HG03565 (cell line): ENCODE measurements at regions not wholly inside any gene's neighbourhood (a gene's known extent, or its start where the extent isn't known, plus 50 kb on each side); places are given as distances from the start of the nearest gene placed in this dataset.

Experiments used
- ATAC-seq: cut with Tn5 transposase; IDR thresholded peaks from one replicate; pipeline ENCODE4 v1.9.1; 2021; ENCODE audit warnings: mild to moderate bottlenecking, moderate library complexity; ENCODE audit not compliant: unreplicated experiment

- ATAC-seq: no peak
These were observed 249.7 kb downstream of the C4orf33 start for GRCh38 chr4:129345609-129346008.

GRCh38 chr4:129346036-129346435 is 250.1 kb downstream of the C4orf33 start:
- no peak for ATAC-seq

- no peak for ATAC-seq
These were observed 250.8 kb downstream of the C4orf33 start for GRCh38 chr4:129346734-129347133.

- no peak for ATAC-seq
These were observed 255.1 kb downstream of the C4orf33 start for GRCh38 chr4:129350834-129351721.

- no peak for ATAC-seq
These were observed 256.5 kb downstream of the C4orf33 start for GRCh38 chr4:129352480-129352879.

GRCh38 chr4:129353490-129353889 is 257.5 kb downstream of the C4orf33 start:
- no peak for ATAC-seq

GRCh38 chr4:129355031-129355430 is 259.1 kb downstream of the C4orf33 start:
- ATAC-seq: no peak

- ATAC-seq: no peak
These were observed 259.6 kb downstream of the C4orf33 start for GRCh38 chr4:129355516-129355915.

- ATAC-seq: no peak
These were observed 262.6 kb downstream of the C4orf33 start for GRCh38 chr4:129358571-129358970.

- no peak for ATAC-seq
These were observed 263.5 kb downstream of the C4orf33 start for GRCh38 chr4:129359461-129359860.

GRCh38 chr4:129362691-129363274 is 266.8 kb downstream of the C4orf33 start:
- ATAC-seq: peak; percentile 89

GRCh38 chr4:129364747-129365452 is 268.9 kb downstream of the C4orf33 start:
- no peak for ATAC-seq

GRCh38 chr4:129369361-129370010 is 273.5 kb downstream of the C4orf33 start:
- no peak for ATAC-seq

GRCh38 chr4:129371065-129371464 is 275.1 kb downstream of the C4orf33 start:
- no peak for ATAC-seq

- ATAC-seq: no peak
These were observed 276.0 kb downstream of the C4orf33 start for GRCh38 chr4:129371926-129372325.

- no peak for ATAC-seq
These were observed 281.3 kb downstream of the C4orf33 start for GRCh38 chr4:129377131-129377845.

GRCh38 chr4:129378364-129378763 is 282.4 kb downstream of the C4orf33 start:
- ATAC-seq: no peak

- no peak for ATAC-seq
These were observed 283.5 kb downstream of the C4orf33 start for GRCh38 chr4:129379429-129379828.

- no peak for ATAC-seq
These were observed 289.0 kb downstream of the C4orf33 start for GRCh38 chr4:129384974-129385373.

- ATAC-seq: no peak
These were observed 291.7 kb downstream of the C4orf33 start for GRCh38 chr4:129387666-129388065.

- ATAC-seq: no peak
These were observed 298.0 kb downstream of the C4orf33 start for GRCh38 chr4:129393976-129394375.
